PFSK-1 (cell line): ENCODE measurements at regions not wholly inside any gene's neighbourhood (a gene's known extent, or its start where the extent isn't known, plus 50 kb on each side); places are given as distances from the start of the nearest gene placed in this dataset.

Experiments used
- FOXP2 ChIP-seq: optimal IDR thresholded peaks from 2 replicates; pipeline ENCODE3; 2011; ENCODE audit warnings: borderline replicate concordance, control low read depth, inconsistent platforms; ENCODE audit not compliant: insufficient read depth; ENCODE audit errors: extremely low read length, extremely low read depth
- POLR2AphosphoS5 ChIP-seq: IDR thresholded peaks from 2 replicates; pipeline ENCODE4 v1.6.1; 2012; ENCODE audit warnings: low read depth, mild to moderate bottlenecking, control low read depth, low read length, moderate library complexity
- REST ChIP-seq, 2 experiments: IDR thresholded peaks; 2 replicates each; pipeline versions ENCODE4 v1.6.1 to v1.8.0; 2011 to 2012; ENCODE audit warnings: low read depth in 2 of 2, low read length in 2 of 2, control low read depth in 1 of 2, inconsistent platforms in 1 of 2, mild to moderate bottlenecking in 1 of 2, moderate library complexity in 1 of 2; ENCODE audit not compliant: insufficient read depth in 1 of 2
- SIN3A ChIP-seq: IDR thresholded peaks from 2 replicates; pipeline ENCODE4 v1.6.1; 2012; ENCODE audit warnings: mild to moderate bottlenecking, low read length, moderate library complexity, borderline replicate concordance; ENCODE audit not compliant: insufficient read depth
- TAF1 ChIP-seq: IDR thresholded peaks from 2 replicates; pipeline ENCODE4 v1.6.1; 2012; ENCODE audit warnings: low read length, control low read depth, borderline replicate concordance; ENCODE audit not compliant: insufficient read depth

- no peak for TF ChIP-seq SIN3A
- TF ChIP-seq TAF1: no peak
- no peak for TF ChIP-seq POLR2AphosphoS5
- no peak for TF ChIP-seq REST (IDR thresholded peaks at IDR 0.05; ENCODE audit: insufficient read depth in 1 of 2, low read depth in 2 of 2, low read length in 2 of 2)
- no peak for TF ChIP-seq FOXP2
Observed at GRCh38 chr12:89161557-89161956, 190.7 kb downstream of the DUSP6 start.

GRCh38 chr12:89160716-89161123, 191.6 kb downstream of the DUSP6 start:
- TF ChIP-seq REST (IDR thresholded peaks at IDR 0.05; ENCODE audit: insufficient read depth in 1 of 2, low read depth in 2 of 2, low read length in 2 of 2) (peak in 1 of 2 experiments; percentile 26; a peak in 1 of 4 replicates), POLR2AphosphoS5 (no peak)

- no peak for TF ChIP-seq REST (IDR thresholded peaks at IDR 0.05; ENCODE audit: insufficient read depth in 1 of 2, low read depth in 2 of 2, low read length in 2 of 2)
- no peak for TF ChIP-seq SIN3A
- no peak for TF ChIP-seq FOXP2
- TF ChIP-seq TAF1: no peak
Observed at GRCh38 chr12:89157413-89157812, 194.9 kb downstream of the DUSP6 start.

GRCh38 chr12:89156862-89157262, 195.4 kb downstream of the DUSP6 start:
- no peak for TF ChIP-seq FOXP2
- no peak for TF ChIP-seq SIN3A
- no peak for TF ChIP-seq REST (IDR thresholded peaks at IDR 0.05; ENCODE audit: insufficient read depth in 1 of 2, low read depth in 2 of 2, low read length in 2 of 2)
- TF ChIP-seq TAF1: no peak
- no peak for TF ChIP-seq POLR2AphosphoS5

- TF ChIP-seq SIN3A: no peak
- TF ChIP-seq TAF1: no peak
- no peak for TF ChIP-seq REST (IDR thresholded peaks at IDR 0.05; ENCODE audit: insufficient read depth in 1 of 2, low read depth in 2 of 2, low read length in 2 of 2)
- TF ChIP-seq FOXP2: no peak
- no peak for TF ChIP-seq POLR2AphosphoS5
Observed at GRCh38 chr12:89156340-89156739, 196.0 kb downstream of the DUSP6 start.
